NCI-H446 treated with DMSO at 0.1 percent for 48 hours (cell line): ENCODE measurements at regions not wholly inside any gene's neighbourhood (a gene's known extent, or its start where the extent isn't known, plus 50 kb on each side); places are given as distances from the start of the nearest gene placed in this dataset.

ENCODE experiments used
- DNase-seq: peaks from one replicate; lab custom pipeline; 2025; lab: John Stamatoyannopoulos, UW

GRCh38 chr9:89911721-89912604 is 307.2 kb downstream of the GADD45G start:
- DNase-seq, result no peak

DNA sequence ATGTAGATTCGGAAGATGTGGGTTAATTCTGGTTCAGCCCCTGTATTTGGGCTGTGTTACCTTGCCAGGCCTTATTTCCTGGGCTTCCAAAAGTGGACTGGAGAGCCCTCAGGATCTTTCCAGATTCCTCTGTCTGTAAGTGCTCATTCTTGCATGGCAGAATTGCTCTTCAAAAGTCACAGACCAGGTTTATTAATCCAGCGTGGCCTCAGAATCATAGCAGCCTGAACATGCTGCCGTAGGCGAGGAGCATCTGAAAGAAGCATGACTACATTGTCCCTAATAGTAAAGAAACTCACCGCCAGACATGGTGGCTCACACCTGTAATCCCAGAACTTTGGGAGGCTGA is 307.8 kb downstream of the GADD45G start:
- no peak for DNase-seq

- no peak for DNase-seq
Observed at GRCh38 chr9:89915187-89915586, 310.4 kb downstream of the GADD45G start.

DNA sequence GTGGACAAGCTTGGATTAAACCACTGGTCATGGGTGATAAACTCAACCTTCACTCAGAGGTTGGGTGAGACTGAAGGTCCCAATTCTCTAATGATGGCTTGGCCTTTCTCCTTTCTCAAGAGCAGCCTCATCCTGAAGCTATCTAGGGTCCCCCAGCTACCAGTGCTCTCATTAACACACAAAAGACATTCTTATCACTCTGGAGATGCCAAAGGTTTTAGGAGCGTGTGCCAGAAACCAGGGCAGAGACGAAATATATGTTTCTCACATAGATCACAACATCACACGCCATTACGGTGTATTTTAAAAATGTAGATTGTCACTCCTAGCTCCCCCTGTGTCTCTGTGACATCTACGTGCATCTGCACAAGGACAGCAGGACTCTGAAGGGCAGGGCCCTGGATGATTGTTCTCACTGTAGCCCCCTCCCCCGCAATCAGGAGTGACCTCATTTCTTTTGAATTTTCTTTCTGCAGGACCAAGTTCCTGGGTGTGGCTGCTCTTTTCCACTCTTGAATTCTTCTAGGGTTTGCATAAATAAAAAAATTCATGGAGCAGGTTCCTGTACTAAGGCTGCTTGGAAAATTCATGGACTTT is 311.3 kb downstream of the GADD45G start:
- no peak for DNase-seq

DNA sequence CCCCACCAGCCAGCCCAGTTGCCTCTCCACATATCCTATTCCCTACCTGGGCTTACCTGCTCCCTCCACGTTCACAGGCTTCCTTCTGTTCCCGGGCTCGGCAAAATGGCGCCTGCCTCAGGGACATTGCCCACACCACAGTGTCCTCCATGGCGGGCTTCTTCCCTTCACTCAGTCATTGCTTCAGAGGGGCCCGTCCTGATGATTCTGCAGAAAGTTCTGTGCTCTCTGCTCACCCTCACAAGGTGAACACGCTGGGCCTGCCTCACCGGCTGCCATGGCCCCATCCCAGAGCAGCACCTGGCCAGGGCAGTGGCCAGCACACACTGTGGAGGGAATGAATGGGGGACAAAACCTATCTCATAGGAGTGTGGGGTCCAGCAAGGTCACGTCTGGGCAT is 313.0 kb downstream of the GADD45G start:
- no peak for DNase-seq

DNA sequence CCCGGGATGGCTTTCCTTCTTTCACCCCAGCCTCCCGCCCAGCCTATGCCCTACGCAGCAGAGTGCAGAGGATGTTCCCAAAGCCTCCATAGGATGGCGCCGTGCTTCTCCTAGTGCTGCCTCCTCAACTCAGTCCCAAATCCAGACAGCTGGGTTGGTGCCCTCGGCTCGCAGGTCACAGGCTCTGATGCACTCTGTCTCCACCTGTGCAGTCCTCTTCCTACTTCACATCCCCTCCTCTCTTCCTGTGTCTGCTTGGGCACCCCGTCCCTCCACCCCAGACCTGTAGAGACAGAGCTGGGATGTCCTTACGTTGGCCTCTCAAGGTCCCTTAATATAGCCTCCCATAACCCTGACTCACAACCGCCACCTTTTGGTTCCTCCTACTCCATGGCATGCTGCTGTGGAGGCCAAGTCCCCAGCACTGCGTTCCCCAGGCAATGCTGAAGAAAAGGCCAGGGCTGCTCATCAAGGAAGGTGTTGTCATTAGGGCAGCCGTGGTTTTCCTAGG is 314.4 kb downstream of the GADD45G start:
- DNase-seq, result no peak

DNA sequence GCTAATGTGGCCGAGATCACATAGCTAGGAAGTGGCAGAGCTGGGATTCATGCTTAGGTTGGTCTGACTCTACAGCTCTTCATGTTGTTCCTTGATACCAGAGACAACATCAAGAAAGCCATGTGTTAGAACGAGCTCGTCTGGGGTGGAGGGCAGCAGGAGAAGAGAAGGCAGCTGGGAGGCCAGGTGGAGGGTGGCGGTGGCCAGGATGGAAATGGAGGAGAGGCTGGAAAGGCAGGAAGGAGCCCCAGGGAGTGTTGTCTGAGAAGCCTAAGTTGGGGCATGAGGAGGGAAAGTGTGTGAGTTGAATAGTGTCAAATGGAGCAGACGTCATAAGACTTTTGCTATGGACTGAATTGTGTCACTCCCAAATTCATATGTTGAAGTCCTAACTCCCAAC is 315.3 kb downstream of the GADD45G start:
- DNase-seq, result no peak

- no peak for DNase-seq
Observed at GRCh38 chr9:89920951-89921350, 316.1 kb downstream of the GADD45G start.

DNA sequence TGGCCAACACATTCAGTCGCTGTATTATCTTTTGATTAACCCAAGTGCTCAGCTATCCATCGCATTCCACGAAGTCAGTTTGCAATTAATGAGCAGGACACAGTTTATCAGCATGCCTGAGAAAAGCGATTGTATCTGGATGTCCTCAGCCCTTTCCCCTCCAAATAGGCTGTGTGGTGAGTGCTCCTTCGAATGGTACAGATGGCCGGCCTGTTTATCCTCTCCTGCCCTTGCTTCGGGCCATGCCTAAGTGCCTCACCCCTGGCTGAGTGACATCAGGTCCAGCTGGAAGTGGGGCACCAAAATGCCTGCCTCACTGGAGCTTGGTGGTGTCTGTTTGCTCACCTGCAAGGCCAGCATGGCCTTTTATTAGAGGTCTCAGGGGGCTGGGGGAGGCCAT is 317.3 kb downstream of the GADD45G start:
- DNase-seq, result no peak

DNA sequence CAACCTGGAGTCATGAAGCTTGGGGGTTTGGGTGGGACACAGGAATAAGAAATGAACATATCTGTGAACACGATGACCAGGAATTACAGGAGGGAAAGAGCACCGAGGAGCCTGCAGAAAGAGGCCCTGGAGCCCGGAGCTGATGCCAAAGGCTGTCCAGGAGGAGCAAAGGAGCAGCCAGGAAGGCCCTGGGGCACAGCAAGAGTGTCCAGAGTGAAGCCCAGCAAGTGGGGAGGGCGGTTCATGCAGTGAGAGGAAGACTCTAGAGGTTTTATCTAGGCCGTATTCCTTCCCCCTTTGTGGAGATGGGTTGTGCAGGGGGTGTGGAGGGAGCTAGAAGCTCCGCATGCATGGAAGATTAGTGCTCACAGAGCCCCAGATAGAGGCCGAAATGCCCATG is 318.4 kb downstream of the GADD45G start:
- no peak for DNase-seq

- DNase-seq, result no peak
Observed at GRCh38 chr9:89923961-89924504, 319.2 kb downstream of the GADD45G start.

DNA sequence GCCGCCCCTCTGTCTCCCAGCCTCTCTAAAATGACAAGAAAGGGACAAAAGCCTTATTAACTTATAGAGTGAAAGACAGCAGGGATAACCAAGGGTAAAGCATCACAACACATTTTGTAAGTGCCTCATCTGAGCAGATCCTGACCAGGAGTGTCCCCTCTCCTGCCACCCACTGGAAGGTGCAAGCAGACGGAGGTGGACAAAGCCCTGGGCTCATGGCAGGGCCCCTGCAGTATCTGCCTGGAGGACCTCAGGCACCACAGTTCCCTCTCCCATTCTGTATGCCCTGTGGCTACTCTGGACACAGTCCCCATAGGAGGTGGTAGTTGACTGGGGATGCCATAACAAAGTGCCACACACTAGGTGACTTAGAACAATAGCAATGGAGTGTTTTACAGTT is 319.8 kb downstream of the GADD45G start:
- DNase-seq, result no peak

DNA sequence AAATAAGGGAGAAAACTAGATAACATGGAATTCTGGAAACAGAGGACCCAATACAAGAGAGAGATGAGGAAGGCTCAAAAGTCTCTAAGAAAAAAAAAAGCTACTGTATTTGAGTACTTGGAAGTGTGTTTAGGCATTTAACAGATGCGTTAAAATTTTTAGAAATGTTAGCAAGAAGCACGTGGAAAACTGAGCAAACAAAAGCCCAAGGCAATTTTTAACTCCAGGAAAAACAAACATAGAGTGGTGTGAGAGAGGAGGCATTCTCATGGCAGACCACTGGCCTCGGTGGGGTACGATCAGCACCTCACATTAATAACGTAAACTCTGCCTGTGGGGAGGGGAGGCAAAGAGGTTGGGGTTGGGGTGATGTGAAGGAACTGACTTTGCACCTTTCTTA is 321.4 kb downstream of the GADD45G start:
- DNase-seq, result no peak

- DNase-seq, result no peak
Observed at GRCh38 chr9:89926691-89927220, 321.9 kb downstream of the GADD45G start.

DNA sequence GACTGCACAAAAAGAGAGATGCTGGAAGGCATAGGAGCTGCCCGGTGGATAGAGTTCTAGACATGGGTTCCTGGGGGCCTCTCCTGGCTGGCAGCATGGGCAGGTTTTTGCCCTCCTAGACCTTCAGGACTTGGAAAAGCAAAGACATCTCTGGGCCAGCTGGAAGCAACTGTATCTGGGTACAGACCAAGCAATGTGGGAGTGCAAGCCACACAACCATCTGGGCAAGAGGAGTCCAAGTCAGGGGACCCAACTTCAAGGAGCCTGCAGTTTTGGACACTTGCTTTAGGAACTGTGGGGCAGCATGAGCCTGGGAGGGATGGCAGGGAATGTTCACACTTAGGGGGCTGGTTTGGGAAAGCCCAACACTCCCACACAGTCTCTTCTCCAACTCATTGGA is 323.3 kb downstream of the GADD45G start:
- DNase-seq, result no peak

GRCh38 chr9:89928521-89929275 is 323.9 kb downstream of the GADD45G start:
- DNase-seq, result no peak

DNA sequence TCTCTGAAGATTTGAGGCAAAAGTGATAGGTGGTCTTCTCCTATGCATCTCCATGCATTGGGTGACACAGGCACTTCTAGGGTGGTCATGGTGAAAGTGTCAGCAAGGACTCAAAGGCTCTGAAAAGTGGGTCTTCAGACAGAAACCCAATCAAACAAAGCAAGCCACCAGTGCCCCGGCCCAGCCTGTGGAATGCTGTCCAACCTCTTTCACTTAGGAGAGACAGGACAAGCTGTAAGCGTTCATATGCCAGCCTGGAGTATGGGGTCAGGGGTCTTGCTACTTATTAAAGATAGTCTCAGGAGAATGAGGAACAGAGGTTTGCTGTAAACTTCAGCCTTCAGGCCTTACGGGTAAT is 324.5 kb downstream of the GADD45G start:
- no peak for DNase-seq

GRCh38 chr9:89929673-89930480 is 325.1 kb downstream of the GADD45G start:
- no peak for DNase-seq

- no peak for DNase-seq
Observed at GRCh38 chr9:89933578-89933977, 328.8 kb downstream of the GADD45G start.

DNA sequence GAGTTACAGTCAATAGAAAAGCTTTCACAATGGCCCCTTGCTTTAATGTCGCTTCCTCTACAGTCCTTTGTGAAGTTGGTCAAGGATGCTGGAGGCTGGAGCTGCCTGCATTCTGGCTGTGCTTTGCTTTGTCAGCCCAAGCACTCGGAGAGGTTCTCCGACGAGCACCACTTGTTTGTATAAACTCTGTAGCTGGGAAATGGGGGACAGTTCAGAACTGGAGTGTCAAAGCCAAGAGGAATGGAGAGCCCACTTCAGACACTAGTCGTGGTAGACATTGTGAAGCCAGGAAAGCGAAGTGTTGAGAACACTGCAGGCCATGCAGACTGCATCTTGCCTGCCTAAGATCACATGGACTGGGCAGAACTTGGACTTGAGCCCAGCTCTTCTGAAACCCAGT is 330.3 kb downstream of the GADD45G start:
- no peak for DNase-seq

- no peak for DNase-seq
Observed at GRCh38 chr9:89935801-89936200, 331.0 kb downstream of the GADD45G start.

GRCh38 chr9:89937051-89937450 is 332.2 kb downstream of the GADD45G start:
- DNase-seq, result no peak
